ENCODE measurements at regions not wholly inside any gene's neighbourhood (a gene's known extent, or its start where the extent isn't known, plus 50 kb on each side); places are given as distances from the start of the nearest gene placed in this dataset.
"Not testable (repeated sequence)": the region's sequence is repeated elsewhere in the genome, so short reads cannot be mapped to it uniquely, and the experiment has no call there.

DNA sequence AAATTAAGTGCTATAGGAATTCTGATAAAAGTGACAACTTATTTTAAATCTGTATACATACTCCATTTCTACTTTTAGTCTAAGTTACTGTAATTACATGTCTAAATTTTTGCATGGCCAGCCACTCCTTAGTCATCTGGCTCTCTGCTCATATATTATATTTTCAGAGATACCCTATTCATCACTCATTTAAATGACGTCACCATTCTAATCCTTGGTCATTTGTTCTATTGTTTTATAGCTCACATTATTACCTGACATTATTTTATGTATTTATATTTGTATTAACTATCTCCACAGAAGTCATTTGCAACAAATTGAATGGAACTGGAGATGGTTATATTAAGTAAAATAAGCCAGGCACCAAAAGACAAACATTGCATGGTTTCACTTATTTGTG, 179.6 kb upstream of the CXorf51A start:
- no peak for DNase-seq (ENCODE audit: low spot score)

DNA sequence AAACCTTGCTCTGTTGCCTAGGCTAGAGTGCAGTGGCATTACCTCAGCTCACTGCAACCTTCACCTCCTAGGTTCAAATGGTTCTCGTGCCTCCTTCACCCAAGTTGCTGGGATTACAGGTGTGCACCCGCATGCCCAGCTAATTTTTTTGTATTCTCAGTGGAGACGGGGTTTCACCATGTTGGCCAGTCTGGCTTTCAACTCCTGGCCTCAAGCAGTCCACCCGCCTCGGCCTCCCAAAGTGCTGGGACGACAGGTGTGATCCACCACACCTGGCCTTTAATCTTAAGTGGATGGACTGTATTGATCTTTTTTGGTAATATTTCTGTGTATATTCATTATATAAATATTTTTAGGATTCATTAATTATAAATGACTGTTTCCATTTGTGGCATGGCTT, 158.7 kb upstream of the CXorf51A start:
- DNase-seq (ENCODE audit: low spot score): no peak

DNA sequence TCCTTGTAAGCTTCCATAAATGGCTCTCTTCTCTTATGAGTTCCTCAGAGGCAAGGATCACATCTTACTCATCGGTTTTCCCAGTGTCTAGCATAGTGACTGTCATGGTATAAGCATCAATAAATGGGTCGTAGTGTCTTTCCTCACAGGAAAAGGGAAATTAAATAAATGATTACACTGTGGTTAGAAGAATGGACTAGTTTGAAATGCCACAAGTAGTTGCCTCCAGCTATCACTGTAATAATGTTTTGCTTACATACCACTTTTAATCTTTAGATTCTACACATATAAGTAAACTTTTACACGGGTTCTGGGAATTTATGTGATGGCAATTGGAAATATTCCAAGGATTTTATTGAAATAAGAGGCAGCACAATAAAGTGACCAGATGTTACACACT, 152.8 kb upstream of the CXorf51A start:
- DNase-seq (ENCODE audit: low spot score): no peak

DNA sequence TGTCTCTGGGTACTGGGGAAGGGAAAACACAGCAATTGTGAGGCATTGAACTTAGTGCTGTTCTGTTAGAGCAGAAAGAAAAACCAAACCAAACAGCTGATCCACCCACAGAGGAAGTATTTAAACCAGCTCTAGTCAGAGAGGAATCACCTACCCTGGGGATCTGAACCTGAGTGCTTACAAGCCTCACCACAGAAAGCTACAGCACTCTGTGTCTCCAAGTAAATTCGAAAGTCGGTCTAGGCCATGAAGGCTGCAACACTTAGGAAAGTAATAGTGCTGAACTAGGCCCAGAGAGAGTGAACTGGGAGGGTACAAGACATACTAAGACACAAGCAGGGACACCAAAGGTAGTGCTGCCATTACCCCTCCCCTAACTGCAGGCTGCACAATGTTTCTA, 142.2 kb upstream of the CXorf51A start:
- DNase-seq (ENCODE audit: low spot score): no peak

DNA sequence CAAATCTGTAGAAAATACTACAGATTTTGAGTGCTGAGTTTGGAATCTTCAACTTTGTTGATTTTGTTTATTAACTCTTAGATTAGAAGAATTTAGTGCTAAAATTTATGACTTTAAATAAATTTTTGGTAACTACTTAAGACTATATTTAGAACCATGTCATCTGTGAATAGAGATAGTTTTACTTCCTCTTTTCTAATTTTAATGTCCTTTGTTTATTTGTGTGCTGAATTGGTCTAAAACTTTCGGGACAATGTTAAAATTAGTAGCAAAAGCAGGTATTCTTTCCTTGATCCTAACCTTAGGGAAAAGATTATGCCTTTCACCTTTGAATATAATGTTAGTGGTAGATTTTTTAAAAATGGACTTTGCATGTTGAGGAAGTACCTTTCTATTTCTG, 119.7 kb upstream of the CXorf51A start:
- peak; percentile 1 for DNase-seq (ENCODE audit: low spot score)

DNA sequence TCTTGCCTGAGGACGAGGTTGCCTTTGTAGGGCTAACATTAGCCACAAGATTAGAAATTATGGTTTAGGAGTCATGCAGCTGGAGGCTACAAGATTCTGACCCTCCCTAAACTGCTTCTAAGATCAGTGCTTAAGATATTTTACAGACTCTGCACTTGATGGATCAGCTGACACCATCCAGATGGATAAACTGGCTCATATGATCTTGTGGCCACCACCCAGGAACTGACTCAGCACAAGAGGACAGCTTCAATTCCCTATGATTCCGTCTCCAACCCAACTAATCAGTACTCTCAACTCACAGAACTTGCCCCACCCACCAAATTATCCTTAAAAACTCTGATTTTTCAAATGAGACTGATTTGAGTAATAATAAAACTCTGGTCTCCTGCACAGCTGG, 118.5 kb upstream of the CXorf51A start:
- not testable (repeated sequence) for DNase-seq (ENCODE audit: low spot score)

DNA sequence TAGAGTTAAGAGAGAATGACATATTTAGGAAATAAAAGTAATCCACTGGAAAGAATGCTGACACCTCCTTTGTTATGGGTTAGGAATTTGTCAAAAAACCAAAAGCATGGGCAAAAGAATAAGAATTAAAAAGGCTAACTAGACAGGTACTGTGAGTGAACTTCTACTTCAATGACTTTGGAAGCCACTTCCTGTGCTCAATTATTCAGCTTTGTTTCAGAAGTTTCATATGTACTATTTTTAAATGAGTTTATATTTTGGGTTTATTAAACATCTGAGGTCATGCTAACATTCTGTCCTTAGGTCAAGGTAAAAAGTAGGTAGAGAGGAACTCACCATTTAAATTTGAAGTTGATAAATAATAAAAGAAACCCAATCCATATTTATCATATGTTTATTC, 106.7 kb upstream of the CXorf51A start:
- no peak for DNase-seq (ENCODE audit: low spot score)

DNA sequence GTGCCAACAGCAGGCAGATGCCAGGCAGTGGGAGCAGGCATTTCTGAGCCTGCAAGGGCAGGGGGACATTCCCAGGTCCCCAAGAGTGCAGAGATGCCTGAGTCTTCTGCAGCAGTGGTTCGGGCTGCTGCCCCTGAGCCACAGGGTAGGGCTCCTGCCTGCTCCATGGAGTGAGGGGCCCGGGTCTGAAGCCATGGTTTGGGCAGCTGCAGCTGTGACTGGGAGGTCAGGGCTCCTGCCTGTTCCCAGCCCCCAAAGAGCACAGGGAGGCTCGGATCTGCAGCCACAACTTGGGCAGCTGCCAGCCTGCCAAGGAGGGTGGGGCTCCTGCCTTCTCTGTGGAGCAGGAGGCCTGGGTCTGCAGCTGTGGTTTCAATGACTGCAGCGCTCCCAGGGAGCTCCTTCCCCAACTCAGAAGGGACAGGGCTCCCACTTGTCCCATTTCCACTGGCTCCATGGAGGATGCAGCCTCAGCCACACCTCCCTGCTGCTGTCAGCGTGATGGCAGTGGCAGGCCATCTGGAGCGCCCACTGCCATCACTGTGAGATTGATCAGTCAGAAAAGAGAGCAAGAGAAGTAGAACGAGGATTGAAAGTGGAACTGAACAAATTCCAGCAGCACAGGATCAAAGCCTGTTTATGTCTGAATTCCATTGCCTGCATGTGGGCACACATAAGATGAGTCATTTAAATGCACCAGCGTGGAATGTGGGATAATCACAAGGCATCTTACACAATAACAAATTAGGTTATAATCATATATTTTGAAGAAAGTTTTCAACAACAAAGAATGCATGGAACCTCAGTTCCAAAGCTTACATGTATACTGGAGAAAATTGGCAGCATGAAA, 93.1 kb upstream of the CXorf51A start:
- no peak for DNase-seq (ENCODE audit: low spot score)

DNA sequence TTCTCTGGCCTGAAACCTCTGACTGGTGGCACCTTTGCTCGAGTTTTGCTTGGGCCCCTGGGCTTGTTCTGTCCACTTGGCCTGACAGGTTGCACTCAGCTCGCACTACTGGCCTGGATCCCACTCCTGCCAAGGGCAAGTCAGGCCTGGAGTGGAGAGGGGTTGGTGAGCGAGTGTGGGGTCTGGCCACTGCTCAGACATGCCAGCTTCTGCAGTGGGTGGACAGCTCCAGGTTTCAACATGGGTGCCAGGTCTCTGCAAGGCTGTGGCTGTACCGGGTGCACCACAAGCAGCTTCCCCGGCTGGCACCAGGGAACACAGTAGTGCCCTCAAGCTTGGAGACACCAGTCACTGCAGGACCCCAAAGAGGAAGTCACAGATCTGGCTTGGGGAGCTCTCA, 91.6 kb upstream of the CXorf51A start:
- no peak for DNase-seq (ENCODE audit: low spot score)

DNA sequence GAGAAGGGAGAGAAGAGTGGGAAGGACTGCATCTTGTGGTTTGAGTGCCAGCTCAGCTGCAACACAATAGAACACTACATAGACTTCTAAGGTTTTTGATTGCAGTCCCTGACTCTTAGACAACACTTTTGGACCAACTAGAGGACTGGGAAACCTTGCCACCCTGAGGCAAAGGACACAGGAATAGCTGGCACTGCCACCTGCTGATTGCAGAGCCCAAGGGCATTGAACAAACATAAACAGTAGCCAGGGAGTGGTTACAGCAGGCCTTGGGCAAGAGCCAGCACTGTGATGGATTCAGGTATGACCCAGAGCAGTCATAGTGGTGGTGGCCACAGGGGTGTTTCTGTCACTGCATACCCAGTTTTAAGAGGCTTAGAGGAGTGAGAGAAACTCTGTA, 72.5 kb upstream of the CXorf51A start:
- DNase-seq (ENCODE audit: low spot score): no peak

DNA sequence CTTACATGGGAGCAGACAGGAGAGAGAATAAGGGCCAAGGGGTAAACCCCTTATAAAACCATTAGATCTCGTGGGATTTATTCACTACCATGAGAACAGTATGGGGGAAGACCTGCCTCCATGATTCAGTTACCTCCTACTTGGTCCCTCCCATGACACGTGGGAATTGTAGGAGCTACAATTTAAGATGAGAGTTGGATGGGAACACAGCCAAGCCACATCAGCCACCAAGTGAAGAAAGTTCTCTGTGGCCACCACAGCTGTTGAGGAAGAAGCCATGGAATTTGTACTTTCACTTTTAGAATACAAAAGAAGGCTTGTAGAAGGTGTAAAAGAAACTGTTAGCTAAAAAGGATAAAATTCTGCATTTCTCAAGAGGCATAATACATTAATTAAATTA, 67.0 kb upstream of the CXorf51A start:
- no peak for DNase-seq (ENCODE audit: low spot score)

DNA sequence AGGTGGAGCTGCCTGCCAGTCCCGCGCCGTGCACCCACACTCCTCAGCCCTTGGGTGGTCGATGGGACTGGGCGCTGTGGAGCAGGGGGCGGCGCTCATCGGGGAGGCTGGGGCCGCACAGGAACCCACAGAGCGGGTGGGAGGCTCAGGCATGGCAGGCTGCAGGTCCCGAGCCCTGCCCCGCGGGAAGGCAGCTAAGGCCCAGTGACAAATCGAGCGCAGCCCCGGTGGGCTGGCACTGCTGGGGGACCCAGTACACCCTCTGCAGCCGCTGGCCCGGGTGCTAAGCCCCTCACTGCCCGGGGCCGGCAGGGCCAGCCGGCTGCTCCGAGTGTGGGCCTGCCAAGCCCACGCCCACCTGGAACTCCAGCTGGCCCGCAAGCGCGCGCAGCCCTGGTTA, 52.3 kb upstream of the CXorf51A start:
- not testable (repeated sequence) for DNase-seq (ENCODE audit: low spot score)

DNA sequence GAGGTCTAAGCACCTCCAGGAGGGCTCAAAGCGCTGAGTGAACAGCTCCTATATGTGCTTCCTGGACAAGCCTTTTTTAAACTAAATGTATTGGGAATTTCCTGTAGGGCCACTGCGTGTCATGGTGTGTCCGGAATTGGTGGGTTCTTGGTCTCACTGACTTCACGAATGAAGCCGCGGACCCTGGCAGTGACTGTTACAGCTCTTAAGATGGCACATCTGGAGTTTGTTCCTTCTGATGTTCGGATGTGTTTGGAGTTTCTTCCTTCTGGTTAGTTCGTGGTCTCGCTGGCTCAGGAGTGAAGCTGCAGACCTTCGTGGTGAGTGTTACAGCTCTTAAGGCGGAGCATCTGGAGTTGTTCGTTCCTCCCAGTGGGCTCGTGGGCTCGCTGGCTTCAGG, 51.2 kb upstream of the CXorf51A start:
- not testable (repeated sequence) for DNase-seq (ENCODE audit: low spot score)

Measured in NAMALWA (cell line).